ENCODE measurements at regions not wholly inside any gene's neighbourhood (a gene's known extent, or its start where the extent isn't known, plus 50 kb on each side); places are given as distances from the start of the nearest gene placed in this dataset.

DNA sequence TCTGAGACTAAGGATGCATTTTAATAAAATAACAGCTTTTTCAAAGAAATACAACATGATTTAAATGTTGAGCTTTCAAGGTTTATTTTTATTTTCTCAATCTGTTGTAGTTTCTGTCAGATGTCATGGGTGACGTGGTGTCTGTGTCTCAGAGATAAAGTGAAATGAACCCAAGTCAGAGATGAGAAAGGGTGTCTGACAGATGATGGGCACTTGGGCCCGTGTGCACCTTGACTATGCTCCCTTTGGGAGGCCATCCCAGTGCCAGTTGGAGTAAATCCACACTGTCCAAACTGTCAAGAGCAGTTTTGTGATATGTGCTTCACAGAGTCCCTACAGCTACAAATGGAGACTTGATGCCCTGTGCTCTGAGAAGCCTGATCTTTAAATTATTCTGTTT is 536.9 kb upstream of the FAM174A start:
- TF ChIP-seq EZH2 (IDR thresholded peaks at IDR 0.05; ENCODE audit: borderline replicate concordance, low read depth, low read length, severe bottlenecking), result no peak
- TF ChIP-seq, protein P1, sequence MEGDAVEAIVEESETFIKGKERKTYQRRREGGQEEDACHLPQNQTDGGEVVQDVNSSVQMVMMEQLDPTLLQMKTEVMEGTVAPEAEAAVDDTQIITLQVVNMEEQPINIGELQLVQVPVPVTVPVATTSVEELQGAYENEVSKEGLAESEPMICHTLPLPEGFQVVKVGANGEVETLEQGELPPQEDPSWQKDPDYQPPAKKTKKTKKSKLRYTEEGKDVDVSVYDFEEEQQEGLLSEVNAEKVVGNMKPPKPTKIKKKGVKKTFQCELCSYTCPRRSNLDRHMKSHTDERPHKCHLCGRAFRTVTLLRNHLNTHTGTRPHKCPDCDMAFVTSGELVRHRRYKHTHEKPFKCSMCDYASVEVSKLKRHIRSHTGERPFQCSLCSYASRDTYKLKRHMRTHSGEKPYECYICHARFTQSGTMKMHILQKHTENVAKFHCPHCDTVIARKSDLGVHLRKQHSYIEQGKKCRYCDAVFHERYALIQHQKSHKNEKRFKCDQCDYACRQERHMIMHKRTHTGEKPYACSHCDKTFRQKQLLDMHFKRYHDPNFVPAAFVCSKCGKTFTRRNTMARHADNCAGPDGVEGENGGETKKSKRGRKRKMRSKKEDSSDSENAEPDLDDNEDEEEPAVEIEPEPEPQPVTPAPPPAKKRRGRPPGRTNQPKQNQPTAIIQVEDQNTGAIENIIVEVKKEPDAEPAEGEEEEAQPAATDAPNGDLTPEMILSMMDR (IDR thresholded peaks at IDR 0.05; ENCODE audit: borderline replicate concordance, extremely low read depth, low read length, poor library complexity, severe bottlenecking), result no peak
